ENCODE measurements at regions not wholly inside any gene's neighbourhood (a gene's known extent, or its start where the extent isn't known, plus 50 kb on each side); places are given as distances from the start of the nearest gene placed in this dataset.
"Not testable (repeated sequence)": the region's sequence is repeated elsewhere in the genome, so short reads cannot be mapped to it uniquely, and the experiment has no call there.

DNA sequence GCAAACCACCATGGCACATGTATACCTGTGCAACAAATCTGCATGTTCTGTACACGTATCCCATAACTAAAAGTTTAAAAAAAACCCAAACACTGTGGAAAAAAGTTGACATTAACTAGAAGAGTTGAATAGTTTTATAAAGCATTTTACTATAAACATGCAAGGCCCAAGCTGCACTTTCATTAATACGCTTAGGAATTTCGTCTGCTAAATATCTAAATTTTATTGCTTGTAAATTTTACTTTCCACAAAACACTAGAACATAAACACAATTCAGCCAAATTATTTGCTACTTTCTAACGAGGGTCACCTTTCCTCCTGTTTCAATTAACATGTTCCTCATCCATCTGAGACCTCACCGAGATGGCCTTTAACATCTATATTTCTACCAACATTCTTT lies 74.4 kb upstream of the MAN1A1 start:
- DNase-seq: no peak

DNA sequence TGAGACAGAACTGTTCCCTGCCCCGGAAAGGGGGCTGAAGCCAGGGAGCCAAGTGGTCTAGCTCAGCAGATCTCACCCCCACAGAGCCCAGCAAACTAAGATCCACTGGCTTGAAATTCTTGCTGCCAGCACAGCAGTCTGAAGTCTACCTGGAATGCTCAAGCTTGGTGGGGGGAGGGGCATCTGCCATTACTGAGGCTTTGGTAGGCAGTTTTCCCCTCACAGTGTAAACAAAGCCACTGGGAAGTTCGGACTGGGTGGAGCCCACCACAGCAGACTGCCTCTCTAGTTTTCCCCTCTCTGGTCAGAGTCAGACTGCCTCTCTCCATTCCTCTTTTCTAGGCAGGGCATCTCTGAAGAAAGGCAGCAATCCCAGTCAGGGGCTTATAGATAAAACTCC lies 68.5 kb upstream of the MAN1A1 start:
- not testable (repeated sequence) for DNase-seq

GRCh38 chr6:119407156-119407555 lies 57.6 kb upstream of the MAN1A1 start:
- no peak for DNase-seq

GRCh38 chr6:119405114-119405513 lies 55.6 kb upstream of the MAN1A1 start:
- not testable (repeated sequence) for DNase-seq

Data from activated CD4-positive, alpha-beta T cell treated with anti-CD3 and anti-CD28 coated beads for 1 hour (primary cell).